ENCODE measurements at regions not wholly inside any gene's neighbourhood (a gene's known extent, or its start where the extent isn't known, plus 50 kb on each side); places are given as distances from the start of the nearest gene placed in this dataset.

DNA sequence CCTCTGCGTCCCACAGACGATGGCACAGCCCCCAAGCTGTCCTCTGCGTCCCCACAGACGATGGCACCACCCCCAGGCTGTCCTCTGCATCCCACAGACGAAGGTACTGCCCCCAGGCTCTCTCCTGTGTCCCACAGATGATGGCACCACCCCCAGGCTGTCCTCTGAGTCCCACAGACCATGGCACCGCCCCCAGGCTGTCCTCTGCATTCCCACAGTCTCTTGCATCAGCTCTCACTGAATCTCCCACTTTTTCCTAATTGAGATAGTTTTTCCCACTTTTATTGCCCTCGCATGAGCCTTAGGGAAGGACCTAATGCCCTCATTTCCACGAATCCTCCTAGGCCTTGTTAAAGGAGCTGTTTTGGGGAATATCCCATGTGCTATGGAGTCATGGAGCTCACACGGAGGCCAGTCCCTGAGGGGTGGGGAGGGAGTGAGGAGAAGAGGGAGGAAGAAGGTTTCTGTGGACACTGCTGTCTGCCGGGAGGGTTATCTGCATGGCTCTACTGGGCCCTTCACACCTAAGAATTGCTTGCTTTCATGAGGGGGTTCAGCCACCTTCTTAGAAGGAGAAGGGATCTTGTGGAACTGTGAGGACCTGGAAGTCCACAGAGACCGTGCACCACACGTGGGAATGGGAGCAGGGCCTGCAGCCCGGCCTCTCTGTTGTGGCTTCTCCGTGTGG is 58.2 kb upstream of the PTCH1 start:
- Mint-ChIP-seq H3K27ac (no peak overlapping the region), H3K4me1 (no peaks in the 10 kb centered on the region), H3K27me3 (peaks cover 28% of the 10 kb centered on the region), H3K9me3 (ENCODE audit: insufficient read depth) (no peaks in the 10 kb centered on the region), H3K4me3 (no peak overlapping the region)
- POLR2A ChIA-PET: no interaction called here
- WGBS (ENCODE audit: insufficient coverage): 86% methylated on average over 13 of the region's 14 CpGs
- CTCF ChIA-PET: no interaction called here
- ATAC-seq (ENCODE audit: low read depth) (no peak), DNase-seq (no peak)
- intact Hi-C loops (cut with micrococcal nuclease): no loop called here
- Histone ChIP-seq H3K9ac (ENCODE audit: low read length) (no peak overlapping the region), H3K79me2 (ENCODE audit: control insufficient read depth, insufficient read depth, low read length) (no peaks in the 10 kb centered on the region), H3K4me3 (ENCODE audit: control extremely low read depth in 1 of 5, extremely low read depth in 1 of 5, insufficient read depth in 1 of 5, low read depth in 2 of 5, low read length in 4 of 5) (no peak overlapping the region), H3K4me1 (ENCODE audit: control insufficient read depth in 2 of 2, insufficient read depth in 2 of 2, low read length in 2 of 2) (no peaks in the 10 kb centered on the region), H3K4me2 (replicated peaks; ENCODE audit: low read depth, low read length, poor library complexity, severe bottlenecking) (no peak overlapping the region), H3K27me3 (replicated peaks in 1 of 4; ENCODE audit: control extremely low read depth in 1 of 4, control insufficient read depth in 3 of 4, insufficient read depth in 4 of 4, low read length in 3 of 4) (peaks cover 0 to 12% (median 5%) of the 10 kb centered on the region in 4 experiments), H4K20me1 (ENCODE audit: control insufficient read depth, insufficient read depth, low read length, poor library complexity, severe bottlenecking) (no peaks in the 10 kb centered on the region), H3K27ac (ENCODE audit: low read length in 2 of 2) (no peak overlapping the region), H3K36me3 (replicated peaks in 1 of 2; ENCODE audit: control extremely low read depth in 1 of 2, control insufficient read depth in 1 of 2, extremely low read depth in 1 of 2, insufficient read depth in 2 of 2, low read length in 1 of 2) (no peaks in the 10 kb centered on the region), H3K9me3 (ENCODE audit: control extremely low read depth in 1 of 3, control insufficient read depth in 2 of 3, insufficient read depth in 1 of 3, low read length in 2 of 3) (no peaks in the 10 kb centered on the region), H2AFZ (ENCODE audit: insufficient read depth, low read depth, low read length, poor library complexity, severe bottlenecking) (no peak overlapping the region)
- TF ChIP-seq, protein P1, sequence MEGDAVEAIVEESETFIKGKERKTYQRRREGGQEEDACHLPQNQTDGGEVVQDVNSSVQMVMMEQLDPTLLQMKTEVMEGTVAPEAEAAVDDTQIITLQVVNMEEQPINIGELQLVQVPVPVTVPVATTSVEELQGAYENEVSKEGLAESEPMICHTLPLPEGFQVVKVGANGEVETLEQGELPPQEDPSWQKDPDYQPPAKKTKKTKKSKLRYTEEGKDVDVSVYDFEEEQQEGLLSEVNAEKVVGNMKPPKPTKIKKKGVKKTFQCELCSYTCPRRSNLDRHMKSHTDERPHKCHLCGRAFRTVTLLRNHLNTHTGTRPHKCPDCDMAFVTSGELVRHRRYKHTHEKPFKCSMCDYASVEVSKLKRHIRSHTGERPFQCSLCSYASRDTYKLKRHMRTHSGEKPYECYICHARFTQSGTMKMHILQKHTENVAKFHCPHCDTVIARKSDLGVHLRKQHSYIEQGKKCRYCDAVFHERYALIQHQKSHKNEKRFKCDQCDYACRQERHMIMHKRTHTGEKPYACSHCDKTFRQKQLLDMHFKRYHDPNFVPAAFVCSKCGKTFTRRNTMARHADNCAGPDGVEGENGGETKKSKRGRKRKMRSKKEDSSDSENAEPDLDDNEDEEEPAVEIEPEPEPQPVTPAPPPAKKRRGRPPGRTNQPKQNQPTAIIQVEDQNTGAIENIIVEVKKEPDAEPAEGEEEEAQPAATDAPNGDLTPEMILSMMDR (IDR thresholded peaks at IDR 0.05): no peak
- no peak for TF ChIP-seq EZH2 (IDR thresholded peaks at IDR 0.05; ENCODE audit: borderline replicate concordance, insufficient read depth, low read depth, low read length, poor library complexity, severe bottlenecking)

DNA sequence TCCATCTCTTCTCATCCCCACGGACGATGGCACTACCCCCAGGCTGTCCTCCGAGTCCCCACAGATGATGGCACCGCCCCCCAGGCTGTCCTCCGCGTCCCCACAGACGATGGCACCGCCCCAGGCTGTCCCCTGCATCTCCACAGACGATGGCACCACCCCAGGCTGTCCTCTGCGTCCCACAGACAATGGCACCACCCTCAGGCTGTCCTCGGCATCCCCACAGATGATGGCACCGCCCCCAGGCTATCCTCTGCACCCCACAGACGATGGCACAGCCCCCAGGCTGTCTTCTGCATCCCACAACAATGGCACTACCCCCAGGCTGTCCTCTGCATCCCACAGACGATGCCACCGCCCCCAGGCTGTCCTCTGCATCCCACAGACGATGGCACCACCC is 57.4 kb upstream of the PTCH1 start:
- H3K4me3 Mint-ChIP-seq: no peak overlapping the region
- Histone ChIP-seq H3K79me2 (ENCODE audit: control insufficient read depth, insufficient read depth, low read length) (no peaks in the 10 kb centered on the region), H3K36me3 (replicated peaks in 1 of 2; ENCODE audit: control extremely low read depth in 1 of 2, control insufficient read depth in 1 of 2, extremely low read depth in 1 of 2, insufficient read depth in 2 of 2, low read length in 1 of 2) (no peaks in the 10 kb centered on the region), H3K9ac (ENCODE audit: low read length) (no peak overlapping the region), H3K27me3 (replicated peaks in 1 of 4; ENCODE audit: control extremely low read depth in 1 of 4, control insufficient read depth in 3 of 4, insufficient read depth in 4 of 4, low read length in 3 of 4) (peaks cover 0 to 14% (median 5%) of the 10 kb centered on the region in 4 experiments), H3K9me3 (ENCODE audit: control extremely low read depth in 1 of 3, control insufficient read depth in 2 of 3, insufficient read depth in 1 of 3, low read length in 2 of 3) (peaks cover 0 to 2% (median 0%) of the 10 kb centered on the region in 3 donors), H4K20me1 (ENCODE audit: control insufficient read depth, insufficient read depth, low read length, poor library complexity, severe bottlenecking) (no peaks in the 10 kb centered on the region), H3K4me3 (ENCODE audit: control extremely low read depth in 1 of 5, extremely low read depth in 1 of 5, insufficient read depth in 1 of 5, low read depth in 2 of 5, low read length in 4 of 5) (no peak overlapping the region), H3K27ac (ENCODE audit: low read length in 2 of 2) (no peak overlapping the region), H3K4me2 (replicated peaks; ENCODE audit: low read depth, low read length, poor library complexity, severe bottlenecking) (no peak overlapping the region), H2AFZ (ENCODE audit: insufficient read depth, low read depth, low read length, poor library complexity, severe bottlenecking) (no peak overlapping the region), H3K4me1 (ENCODE audit: control insufficient read depth in 2 of 2, insufficient read depth in 2 of 2, low read length in 2 of 2) (no peaks in the 10 kb centered on the region)
- CTCF ChIA-PET: no interaction called here
- DNase-seq (no peak), ATAC-seq (ENCODE audit: low read depth) (no peak)
- H3K9me3 Mint-ChIP-seq (ENCODE audit: insufficient read depth): no peaks in the 10 kb centered on the region
- H3K27me3 Mint-ChIP-seq: peaks cover 36% of the 10 kb centered on the region
- POLR2A ChIA-PET: no interaction called here
- H3K27ac Mint-ChIP-seq: no peak overlapping the region
- H3K4me1 Mint-ChIP-seq: peaks cover 2% of the 10 kb centered on the region
- TF ChIP-seq, protein P1 (IDR thresholded peaks at IDR 0.05): no peak
- no peak for TF ChIP-seq EZH2 (IDR thresholded peaks at IDR 0.05; ENCODE audit: borderline replicate concordance, insufficient read depth, low read depth, low read length, poor library complexity, severe bottlenecking)
- 78% methylated on average over 16 of the region's 16 CpGs for WGBS (ENCODE audit: insufficient coverage)
- intact Hi-C loops (cut with micrococcal nuclease): no loop called here
